GM19438 (cell line): ENCODE measurements at regions not wholly inside any gene's neighbourhood (a gene's known extent, or its start where the extent isn't known, plus 50 kb on each side); places are given as distances from the start of the nearest gene placed in this dataset.

Experiments used
- ATAC-seq: cut with Tn5 transposase; IDR thresholded peaks from one replicate; pipeline ENCODE4 v1.9.1; 2021; ENCODE audit warnings: low read depth; ENCODE audit not compliant: unreplicated experiment

- ATAC-seq, result no peak
Measured at GRCh38 chr13:78816154-78816553, 157.2 kb upstream of the OBI1 start.

- no peak for ATAC-seq
Measured at GRCh38 chr13:78806457-78806856, 147.5 kb upstream of the OBI1 start.

- ATAC-seq, result no peak
Measured at GRCh38 chr13:78802912-78803311, 144.0 kb upstream of the OBI1 start.

DNA sequence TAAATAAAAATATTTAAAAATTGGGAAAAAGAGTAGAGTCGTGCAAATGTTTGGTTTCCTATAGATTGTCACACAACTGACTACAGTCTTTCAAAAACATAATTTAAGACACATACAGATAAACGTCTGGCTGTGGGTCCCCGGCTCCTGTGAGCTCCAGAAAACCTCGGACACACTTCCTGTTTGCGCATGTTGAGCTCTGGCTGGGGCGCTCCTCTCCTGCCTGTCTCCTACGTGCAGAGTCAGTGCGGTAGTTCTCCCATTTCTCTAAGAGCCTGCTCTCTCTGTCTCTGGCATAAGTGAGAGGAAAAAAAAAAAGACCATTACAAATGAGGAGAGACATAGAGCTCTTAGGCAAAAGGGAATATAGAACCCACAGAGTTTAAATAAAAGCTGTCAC lies 128.2 kb upstream of the OBI1 start:
- ATAC-seq, result no peak

GRCh38 chr13:78786459-78786858 lies 127.5 kb upstream of the OBI1 start:
- ATAC-seq, result no peak

- no peak for ATAC-seq
Measured at GRCh38 chr13:78785764-78786163, 126.8 kb upstream of the OBI1 start.

DNA sequence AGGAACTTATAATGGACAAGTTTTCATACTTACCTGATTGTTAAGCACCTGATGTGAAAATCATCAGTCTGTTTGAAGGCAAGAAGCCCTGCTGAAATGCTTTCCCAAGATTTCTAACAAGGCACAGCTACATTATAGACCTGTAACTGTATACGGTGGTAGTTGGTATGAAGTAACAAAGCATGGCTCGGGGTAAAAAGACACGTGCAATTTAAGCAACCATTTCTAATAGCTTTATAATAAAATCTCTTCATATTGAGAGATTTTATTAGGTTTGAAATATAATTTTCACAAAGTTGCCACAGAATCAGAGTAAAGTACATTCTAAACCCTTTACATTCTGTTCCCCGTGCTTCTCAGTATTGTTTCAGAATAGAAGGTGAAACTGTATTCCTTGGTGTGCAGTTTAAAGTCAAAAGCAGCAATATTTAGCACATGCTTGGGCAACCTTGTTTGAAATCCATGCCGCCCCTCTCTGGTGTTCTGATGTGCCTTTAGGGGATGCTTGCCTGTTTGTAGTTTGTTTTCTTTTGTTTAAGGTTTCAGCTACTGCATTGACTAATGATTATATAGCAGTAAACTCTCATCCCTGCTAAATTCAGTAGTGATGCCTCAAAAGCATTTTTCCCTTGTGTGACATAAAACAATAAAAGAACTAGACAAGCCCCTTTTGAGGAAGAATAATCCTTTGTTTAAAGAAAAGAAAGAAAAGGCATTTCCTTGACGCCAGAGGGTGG lies 125.2 kb upstream of the OBI1 start:
- ATAC-seq, result no peak

- no peak for ATAC-seq
Measured at GRCh38 chr13:78780708-78781107, 121.8 kb upstream of the OBI1 start.

DNA sequence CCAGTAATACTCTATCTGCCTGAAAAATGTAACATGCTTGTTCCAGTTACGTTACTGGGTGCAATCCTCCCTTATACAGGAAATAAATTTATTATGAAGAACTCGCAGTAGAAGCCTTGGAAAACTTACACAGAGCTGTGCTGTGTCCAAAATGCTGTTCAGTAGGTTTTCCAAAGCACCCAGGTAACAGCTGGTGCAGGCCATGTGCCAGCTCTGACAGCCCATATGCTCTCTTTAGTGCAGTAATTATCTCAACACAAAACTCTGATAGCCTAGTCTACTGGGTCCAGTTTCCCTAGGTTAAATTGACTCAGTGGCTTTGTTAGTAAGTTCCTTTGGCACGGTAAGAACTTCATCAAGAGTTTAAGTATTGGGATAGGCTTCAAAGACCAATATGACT lies 120.7 kb upstream of the OBI1 start:
- no peak for ATAC-seq

GRCh38 chr13:78777976-78778375 lies 119.0 kb upstream of the OBI1 start:
- ATAC-seq, result no peak

GRCh38 chr13:78777396-78777795 lies 118.4 kb upstream of the OBI1 start:
- no peak for ATAC-seq

DNA sequence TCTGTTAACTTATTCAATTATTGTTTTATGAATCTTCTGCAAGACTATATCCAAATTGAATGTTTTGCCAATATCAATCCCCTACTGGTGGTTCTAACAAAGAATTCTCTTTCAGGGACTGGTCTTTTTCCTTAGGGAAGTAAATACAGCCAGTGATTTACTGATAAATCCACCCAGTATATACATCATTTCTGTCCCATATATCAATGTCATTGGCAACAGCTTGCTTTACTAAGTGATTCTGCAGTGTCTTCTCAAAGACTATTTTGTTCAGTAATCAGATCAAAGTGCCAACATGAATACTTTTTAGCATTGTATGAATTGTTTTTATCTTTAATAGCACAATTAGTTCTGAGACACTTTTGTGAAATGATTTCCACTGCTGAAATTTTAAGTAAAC lies 114.0 kb upstream of the OBI1 start:
- no peak for ATAC-seq

GRCh38 chr13:78770601-78771000 lies 111.6 kb upstream of the OBI1 start:
- no peak for ATAC-seq

DNA sequence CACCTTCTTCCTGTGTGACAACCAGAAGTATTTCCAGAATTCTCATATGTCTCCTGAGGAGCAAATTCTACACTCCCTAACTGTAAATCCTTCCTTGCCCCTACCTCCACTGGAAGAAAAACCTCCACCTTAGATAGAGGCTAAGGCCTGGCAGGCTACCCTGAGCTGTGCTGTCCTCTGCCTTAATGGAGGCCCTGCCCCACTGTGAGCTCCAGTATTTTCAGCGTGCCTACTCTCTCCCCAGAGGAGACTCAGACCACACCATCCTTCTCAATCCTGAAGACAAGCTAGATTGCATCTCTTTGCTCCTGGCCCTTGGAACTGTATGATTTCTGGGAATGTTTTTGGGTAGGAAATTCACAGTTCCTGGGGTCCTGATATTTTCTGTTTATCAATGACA lies 110.0 kb upstream of the OBI1 start:
- ATAC-seq, result no peak

DNA sequence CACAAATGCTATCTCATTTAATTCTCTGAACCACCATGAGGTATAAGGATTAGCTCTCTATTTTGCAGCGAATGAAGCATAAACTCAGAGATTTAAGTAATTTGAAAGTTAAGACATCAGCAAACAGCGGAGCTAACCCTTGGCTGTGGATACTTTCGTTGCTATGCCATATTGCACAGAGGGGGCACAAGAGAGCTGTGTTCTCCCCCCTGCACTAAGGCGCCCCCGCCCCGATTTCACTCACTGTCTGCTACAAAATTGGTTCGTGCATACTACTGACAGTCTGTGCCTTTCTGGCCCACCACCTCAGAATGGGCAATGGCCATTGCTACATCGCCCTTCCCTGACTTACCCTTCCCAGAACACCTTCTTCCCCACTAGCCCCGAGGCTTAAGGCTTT lies 105.7 kb upstream of the OBI1 start:
- no peak for ATAC-seq

DNA sequence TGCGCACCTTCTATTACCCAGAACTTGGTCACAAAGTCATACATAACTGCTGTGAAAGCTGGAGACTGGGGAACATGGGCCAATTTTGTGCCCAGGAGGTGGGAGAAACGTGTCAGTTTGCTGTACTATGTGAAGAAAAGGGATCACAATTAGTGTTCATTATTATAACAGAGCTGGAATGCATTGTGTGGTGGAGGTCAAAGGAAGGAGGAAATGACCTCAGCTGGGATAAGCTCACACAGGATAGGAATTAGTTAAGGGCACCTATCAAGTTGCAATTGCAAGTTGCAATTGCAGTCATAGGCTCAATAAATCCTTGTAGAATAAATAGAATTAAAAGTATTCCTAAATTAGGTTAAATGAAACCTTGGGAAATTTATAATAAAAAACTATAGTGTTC lies 103.9 kb upstream of the OBI1 start:
- no peak for ATAC-seq

DNA sequence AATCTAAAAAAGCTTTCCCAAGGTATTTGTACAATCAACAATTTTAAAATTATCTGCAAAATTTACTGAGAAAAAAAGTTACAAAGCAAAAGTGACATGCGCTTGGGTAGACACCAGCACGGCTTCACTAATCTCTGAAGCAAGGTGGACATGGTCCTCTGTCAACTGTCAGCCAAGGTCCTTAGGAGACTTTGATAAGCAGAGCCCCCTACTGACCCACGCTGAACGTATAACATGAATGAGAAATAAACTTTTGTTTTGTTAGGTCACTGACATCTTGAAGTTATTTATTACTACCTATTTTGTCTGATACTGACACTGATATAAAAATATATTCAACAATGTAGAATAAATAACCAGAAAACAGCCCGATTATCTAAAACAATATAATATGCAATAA lies 100.7 kb upstream of the OBI1 start:
- ATAC-seq, result no peak

- no peak for ATAC-seq
Measured at GRCh38 chr13:78758549-78758948, 99.6 kb upstream of the OBI1 start.

DNA sequence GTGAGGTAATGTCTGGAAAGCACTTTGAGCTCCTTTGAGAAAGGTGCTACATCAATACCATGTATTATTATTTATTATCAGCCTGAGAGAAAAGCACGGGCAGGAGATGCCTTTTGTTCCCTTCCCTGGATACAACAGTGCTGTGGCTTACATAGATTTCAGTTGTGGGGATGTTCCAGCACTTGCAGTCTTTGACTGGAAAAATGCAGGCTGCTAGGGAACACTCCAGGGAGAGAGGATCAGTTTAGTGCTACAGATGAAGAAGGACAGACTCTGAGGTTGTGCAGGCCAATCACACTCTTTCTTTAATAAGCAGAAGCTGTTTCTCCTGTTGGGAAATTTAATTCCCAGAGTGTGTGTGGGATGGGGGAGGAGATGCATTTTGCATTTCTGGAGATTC lies 94.5 kb upstream of the OBI1 start:
- ATAC-seq, result no peak

DNA sequence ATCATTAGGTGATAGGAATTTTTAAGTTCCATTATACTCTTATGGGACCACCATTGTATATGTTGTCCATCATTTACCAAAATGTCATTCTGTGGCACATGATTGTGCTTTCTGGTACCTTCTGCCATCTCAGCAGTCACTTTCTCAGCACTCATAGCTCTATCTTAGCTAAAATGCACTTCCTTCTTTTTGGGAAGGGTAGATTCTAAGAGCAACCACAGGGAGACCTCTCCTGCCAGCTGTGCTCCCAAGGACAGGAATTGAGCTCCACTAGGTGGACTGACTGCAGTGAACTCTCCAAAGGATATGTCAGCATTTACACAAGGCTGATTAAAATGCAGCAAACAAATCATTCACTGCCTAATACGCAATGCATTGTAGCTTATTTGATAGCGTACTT lies 91.8 kb upstream of the OBI1 start:
- no peak for ATAC-seq

DNA sequence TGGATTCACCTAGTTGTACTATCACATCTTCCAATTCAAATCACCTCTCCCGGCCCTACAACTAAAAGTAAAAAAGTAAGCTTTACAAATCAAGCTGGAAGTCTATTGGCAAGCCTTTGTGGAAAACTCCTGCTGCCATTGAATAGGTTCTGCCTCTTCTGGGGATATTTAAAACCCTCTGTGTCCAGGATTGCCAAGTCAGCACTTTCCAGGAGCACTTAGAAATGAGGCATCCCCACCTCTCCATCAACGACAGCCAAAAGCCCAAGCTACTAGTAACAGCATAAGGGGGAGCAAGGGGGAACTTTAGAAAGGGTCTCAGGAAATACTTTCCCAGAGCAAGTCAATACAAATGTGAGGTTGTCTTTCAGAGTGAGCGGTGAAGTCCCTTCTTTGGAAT lies 85.0 kb upstream of the OBI1 start:
- ATAC-seq, result no peak

DNA sequence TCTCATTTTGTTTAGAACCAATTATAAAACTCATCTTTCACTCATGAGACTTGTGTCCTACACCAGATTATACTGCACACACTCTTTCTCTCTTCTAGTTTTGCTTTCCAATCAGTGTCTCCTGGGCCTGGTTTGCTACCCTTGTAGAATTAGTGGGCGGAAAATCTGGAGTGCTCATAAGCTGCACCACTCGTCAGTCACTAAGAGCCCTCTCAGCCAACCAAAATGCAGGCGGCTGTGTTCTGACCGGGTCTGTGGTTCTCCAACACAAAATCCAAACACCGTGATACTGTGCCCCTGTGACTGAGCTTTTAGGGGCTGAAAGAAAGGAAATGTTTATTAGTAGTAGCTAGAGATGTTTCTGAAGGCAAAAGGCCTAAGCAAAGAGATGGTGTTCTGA lies 83.7 kb upstream of the OBI1 start:
- ATAC-seq, result no peak

GRCh38 chr13:78736142-78736541 lies 77.2 kb upstream of the OBI1 start:
- ATAC-seq, result no peak
